ENCODE measurements at regions not wholly inside any gene's neighbourhood (a gene's known extent, or its start where the extent isn't known, plus 50 kb on each side); places are given as distances from the start of the nearest gene placed in this dataset.

DNA sequence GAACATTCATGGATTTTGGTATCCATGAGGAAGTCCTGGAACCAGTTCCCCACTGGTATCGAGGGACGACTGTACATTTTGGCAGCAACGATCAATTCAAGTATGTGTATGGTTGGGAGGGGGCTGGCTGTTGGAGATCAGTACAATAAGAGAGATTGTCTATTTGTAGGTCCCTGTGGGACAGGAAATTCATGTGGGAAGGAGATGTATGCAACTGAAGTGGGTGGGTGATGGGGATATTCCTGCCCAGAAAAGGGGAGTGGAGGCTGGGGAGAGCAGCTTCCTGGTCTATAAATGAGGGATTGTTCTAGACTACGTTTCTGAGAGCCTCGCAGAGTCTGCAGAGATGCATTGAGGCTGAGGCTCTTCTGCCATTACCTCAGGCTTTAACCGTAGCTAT lies 140.2 kb upstream of the MAGI3 start:
- TF ChIP-seq, protein P1, sequence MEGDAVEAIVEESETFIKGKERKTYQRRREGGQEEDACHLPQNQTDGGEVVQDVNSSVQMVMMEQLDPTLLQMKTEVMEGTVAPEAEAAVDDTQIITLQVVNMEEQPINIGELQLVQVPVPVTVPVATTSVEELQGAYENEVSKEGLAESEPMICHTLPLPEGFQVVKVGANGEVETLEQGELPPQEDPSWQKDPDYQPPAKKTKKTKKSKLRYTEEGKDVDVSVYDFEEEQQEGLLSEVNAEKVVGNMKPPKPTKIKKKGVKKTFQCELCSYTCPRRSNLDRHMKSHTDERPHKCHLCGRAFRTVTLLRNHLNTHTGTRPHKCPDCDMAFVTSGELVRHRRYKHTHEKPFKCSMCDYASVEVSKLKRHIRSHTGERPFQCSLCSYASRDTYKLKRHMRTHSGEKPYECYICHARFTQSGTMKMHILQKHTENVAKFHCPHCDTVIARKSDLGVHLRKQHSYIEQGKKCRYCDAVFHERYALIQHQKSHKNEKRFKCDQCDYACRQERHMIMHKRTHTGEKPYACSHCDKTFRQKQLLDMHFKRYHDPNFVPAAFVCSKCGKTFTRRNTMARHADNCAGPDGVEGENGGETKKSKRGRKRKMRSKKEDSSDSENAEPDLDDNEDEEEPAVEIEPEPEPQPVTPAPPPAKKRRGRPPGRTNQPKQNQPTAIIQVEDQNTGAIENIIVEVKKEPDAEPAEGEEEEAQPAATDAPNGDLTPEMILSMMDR (IDR thresholded peaks at IDR 0.05; ENCODE audit: low read length), result no peak
- no peak for TF ChIP-seq EZH2 (IDR thresholded peaks at IDR 0.05; ENCODE audit: borderline replicate concordance, low read length)

All from OCI-LY1 (cell line).